NCI-H2081 (cell line): ENCODE measurements at regions not wholly inside any gene's neighbourhood (a gene's known extent, or its start where the extent isn't known, plus 50 kb on each side); places are given as distances from the start of the nearest gene placed in this dataset.
"Not testable (repeated sequence)": the region's sequence is repeated elsewhere in the genome, so short reads cannot be mapped to it uniquely, and the experiment has no call there.

Source experiments
- DNase-seq, 2 experiments: peaks; one replicate each; lab custom pipeline; 2025; lab: John Stamatoyannopoulos, UW

- no peak for DNase-seq
Observed at GRCh38 chr7:131849472-131849871, 293.0 kb upstream of the PODXL start.

GRCh38 chr7:131848033-131848432 lies 291.6 kb upstream of the PODXL start:
- no peak for DNase-seq

- DNase-seq, result no peak
Observed at GRCh38 chr7:131845573-131846314, 289.3 kb upstream of the PODXL start.

- DNase-seq, result no peak
Observed at GRCh38 chr7:131844369-131844768, 287.9 kb upstream of the PODXL start.

GRCh38 chr7:131843898-131844331 lies 287.5 kb upstream of the PODXL start:
- DNase-seq, result no peak

GRCh38 chr7:131839967-131840690 lies 283.7 kb upstream of the PODXL start:
- DNase-seq, result no peak

GRCh38 chr7:131836733-131837132 lies 280.3 kb upstream of the PODXL start:
- no peak for DNase-seq

GRCh38 chr7:131835141-131835540 lies 278.7 kb upstream of the PODXL start:
- no peak for DNase-seq

GRCh38 chr7:131830681-131831080 lies 274.3 kb upstream of the PODXL start:
- no peak for DNase-seq

GRCh38 chr7:131829947-131830558 lies 273.6 kb upstream of the PODXL start:
- DNase-seq, result no peak

GRCh38 chr7:131827421-131827820 lies 271.0 kb upstream of the PODXL start:
- DNase-seq, result no peak

GRCh38 chr7:131826960-131827359 lies 270.5 kb upstream of the PODXL start:
- no peak for DNase-seq

GRCh38 chr7:131823961-131824440 lies 267.6 kb upstream of the PODXL start:
- DNase-seq, result not testable (repeated sequence)

- DNase-seq, result no peak
Observed at GRCh38 chr7:131819891-131820290, 263.5 kb upstream of the PODXL start.

GRCh38 chr7:131816391-131817007 lies 260.1 kb upstream of the PODXL start:
- no peak for DNase-seq

- no peak for DNase-seq
Observed at GRCh38 chr7:131808736-131809135, 252.3 kb upstream of the PODXL start.

GRCh38 chr7:131808156-131808555 lies 251.7 kb upstream of the PODXL start:
- DNase-seq, result not testable (repeated sequence)

GRCh38 chr7:131803816-131804215 lies 247.4 kb upstream of the PODXL start:
- no peak for DNase-seq

- DNase-seq, result no peak
Observed at GRCh38 chr7:131802195-131802864, 245.9 kb upstream of the PODXL start.

- no peak for DNase-seq
Observed at GRCh38 chr7:131800531-131800930, 244.1 kb upstream of the PODXL start.

- DNase-seq, result no peak
Observed at GRCh38 chr7:131800008-131800407, 243.6 kb upstream of the PODXL start.

GRCh38 chr7:131797841-131798240 lies 241.4 kb upstream of the PODXL start:
- DNase-seq, result no peak
